ENCODE measurements at regions not wholly inside any gene's neighbourhood (a gene's known extent, or its start where the extent isn't known, plus 50 kb on each side); places are given as distances from the start of the nearest gene placed in this dataset.

- Histone ChIP-seq H3K36me3 (ENCODE audit: control insufficient read depth, low read depth, low read length) (no peaks in the 10 kb centered on the region), H3K4me1 (ENCODE audit: control insufficient read depth, low read depth, low read length) (no peaks in the 10 kb centered on the region), H3K9ac (ENCODE audit: low read length) (no peak overlapping the region), H3K4me3 (ENCODE audit: low read length) (no peak overlapping the region), H3K27me3 (ENCODE audit: control insufficient read depth, insufficient read depth, low read length) (no peaks in the 10 kb centered on the region), H3K9me3 (ENCODE audit: control insufficient read depth, low read depth, low read length) (no peaks in the 10 kb centered on the region), H3K27ac (ENCODE audit: low read length) (no peak overlapping the region)
These were observed 84.9 kb upstream of the PDE10A start for GRCh38 chr6:165747963-165748362.

- Histone ChIP-seq H3K4me3 (ENCODE audit: low read length) (no peak overlapping the region), H3K9ac (ENCODE audit: low read length) (no peak overlapping the region), H3K27me3 (ENCODE audit: control insufficient read depth, insufficient read depth, low read length) (no peaks in the 10 kb centered on the region), H3K27ac (ENCODE audit: low read length) (no peak overlapping the region), H3K9me3 (ENCODE audit: control insufficient read depth, low read depth, low read length) (no peaks in the 10 kb centered on the region), H3K4me1 (ENCODE audit: control insufficient read depth, low read depth, low read length) (no peaks in the 10 kb centered on the region), H3K36me3 (ENCODE audit: control insufficient read depth, low read depth, low read length) (no peaks in the 10 kb centered on the region)
These were observed 83.3 kb upstream of the PDE10A start for GRCh38 chr6:165746331-165746730.

- Histone ChIP-seq H3K9me3 (ENCODE audit: control insufficient read depth, low read depth, low read length) (no peaks in the 10 kb centered on the region), H3K4me1 (ENCODE audit: control insufficient read depth, low read depth, low read length) (no peaks in the 10 kb centered on the region), H3K27ac (ENCODE audit: low read length) (no peak overlapping the region), H3K4me3 (ENCODE audit: low read length) (no peak overlapping the region), H3K36me3 (ENCODE audit: control insufficient read depth, low read depth, low read length) (no peaks in the 10 kb centered on the region), H3K9ac (ENCODE audit: low read length) (no peak overlapping the region), H3K27me3 (ENCODE audit: control insufficient read depth, insufficient read depth, low read length) (no peaks in the 10 kb centered on the region)
These were observed 82.5 kb upstream of the PDE10A start for GRCh38 chr6:165745492-165745891.

GRCh38 chr6:165744555-165745228, 81.7 kb upstream of the PDE10A start:
- Histone ChIP-seq H3K9ac (ENCODE audit: low read length) (no peak overlapping the region), H3K27me3 (ENCODE audit: control insufficient read depth, insufficient read depth, low read length) (no peaks in the 10 kb centered on the region), H3K36me3 (ENCODE audit: control insufficient read depth, low read depth, low read length) (no peaks in the 10 kb centered on the region), H3K9me3 (ENCODE audit: control insufficient read depth, low read depth, low read length) (no peaks in the 10 kb centered on the region), H3K4me3 (ENCODE audit: low read length) (no peak overlapping the region), H3K27ac (ENCODE audit: low read length) (no peak overlapping the region), H3K4me1 (ENCODE audit: control insufficient read depth, low read depth, low read length) (no peaks in the 10 kb centered on the region)

GRCh38 chr6:165743366-165743898, 80.4 kb upstream of the PDE10A start:
- no peak overlapping the region for H3K9ac ChIP-seq (ENCODE audit: low read length)
- no peaks in the 10 kb centered on the region for H3K36me3 ChIP-seq (ENCODE audit: control insufficient read depth, low read depth, low read length)
- H3K4me3 ChIP-seq (ENCODE audit: low read length): no peak overlapping the region
- H3K9me3 ChIP-seq (ENCODE audit: control insufficient read depth, low read depth, low read length): no peaks in the 10 kb centered on the region
- H3K27me3 ChIP-seq (ENCODE audit: control insufficient read depth, insufficient read depth, low read length): no peaks in the 10 kb centered on the region
- no peak overlapping the region for H3K27ac ChIP-seq (ENCODE audit: low read length)
- H3K4me1 ChIP-seq (ENCODE audit: control insufficient read depth, low read depth, low read length): no peaks in the 10 kb centered on the region

GRCh38 chr6:165742047-165742446, 79.0 kb upstream of the PDE10A start:
- Histone ChIP-seq H3K4me1 (ENCODE audit: control insufficient read depth, low read depth, low read length) (no peaks in the 10 kb centered on the region), H3K9ac (ENCODE audit: low read length) (no peak overlapping the region), H3K4me3 (ENCODE audit: low read length) (no peak overlapping the region), H3K36me3 (ENCODE audit: control insufficient read depth, low read depth, low read length) (no peaks in the 10 kb centered on the region), H3K9me3 (ENCODE audit: control insufficient read depth, low read depth, low read length) (no peaks in the 10 kb centered on the region), H3K27me3 (ENCODE audit: control insufficient read depth, insufficient read depth, low read length) (no peaks in the 10 kb centered on the region), H3K27ac (ENCODE audit: low read length) (no peak overlapping the region)

GRCh38 chr6:165737396-165737795, 74.4 kb upstream of the PDE10A start:
- Histone ChIP-seq H3K27me3 (ENCODE audit: control insufficient read depth, insufficient read depth, low read length) (no peaks in the 10 kb centered on the region), H3K27ac (ENCODE audit: low read length) (no peak overlapping the region), H3K9ac (ENCODE audit: low read length) (no peak overlapping the region), H3K9me3 (ENCODE audit: control insufficient read depth, low read depth, low read length) (no peaks in the 10 kb centered on the region), H3K4me1 (ENCODE audit: control insufficient read depth, low read depth, low read length) (no peaks in the 10 kb centered on the region), H3K36me3 (ENCODE audit: control insufficient read depth, low read depth, low read length) (no peaks in the 10 kb centered on the region), H3K4me3 (ENCODE audit: low read length) (no peak overlapping the region)

- H3K9me3 ChIP-seq (ENCODE audit: control insufficient read depth, low read depth, low read length): no peaks in the 10 kb centered on the region
- no peaks in the 10 kb centered on the region for H3K36me3 ChIP-seq (ENCODE audit: control insufficient read depth, low read depth, low read length)
- H3K4me3 ChIP-seq (ENCODE audit: low read length): no peak overlapping the region
- no peaks in the 10 kb centered on the region for H3K27me3 ChIP-seq (ENCODE audit: control insufficient read depth, insufficient read depth, low read length)
- no peak overlapping the region for H3K9ac ChIP-seq (ENCODE audit: low read length)
- H3K27ac ChIP-seq (ENCODE audit: low read length): no peak overlapping the region
- no peaks in the 10 kb centered on the region for H3K4me1 ChIP-seq (ENCODE audit: control insufficient read depth, low read depth, low read length)
These were observed 72.0 kb upstream of the PDE10A start for GRCh38 chr6:165735065-165735464.

- Histone ChIP-seq H3K9me3 (ENCODE audit: control insufficient read depth, low read depth, low read length) (no peaks in the 10 kb centered on the region), H3K4me3 (ENCODE audit: low read length) (no peak overlapping the region), H3K9ac (ENCODE audit: low read length) (no peak overlapping the region), H3K36me3 (ENCODE audit: control insufficient read depth, low read depth, low read length) (no peaks in the 10 kb centered on the region), H3K27ac (ENCODE audit: low read length) (no peak overlapping the region), H3K4me1 (ENCODE audit: control insufficient read depth, low read depth, low read length) (no peaks in the 10 kb centered on the region), H3K27me3 (ENCODE audit: control insufficient read depth, insufficient read depth, low read length) (no peaks in the 10 kb centered on the region)
These were observed 70.4 kb upstream of the PDE10A start for GRCh38 chr6:165733489-165733791.

- Histone ChIP-seq H3K9me3 (ENCODE audit: control insufficient read depth, low read depth, low read length) (no peaks in the 10 kb centered on the region), H3K4me1 (ENCODE audit: control insufficient read depth, low read depth, low read length) (no peaks in the 10 kb centered on the region), H3K36me3 (ENCODE audit: control insufficient read depth, low read depth, low read length) (no peaks in the 10 kb centered on the region), H3K4me3 (ENCODE audit: low read length) (no peak overlapping the region), H3K27ac (ENCODE audit: low read length) (no peak overlapping the region), H3K9ac (ENCODE audit: low read length) (no peak overlapping the region), H3K27me3 (ENCODE audit: control insufficient read depth, insufficient read depth, low read length) (no peaks in the 10 kb centered on the region)
These were observed 69.9 kb upstream of the PDE10A start for GRCh38 chr6:165732696-165733488.

GRCh38 chr6:165729307-165729936, 66.4 kb upstream of the PDE10A start:
- Histone ChIP-seq H3K9me3 (ENCODE audit: control insufficient read depth, low read depth, low read length) (no peaks in the 10 kb centered on the region), H3K4me1 (ENCODE audit: control insufficient read depth, low read depth, low read length) (peaks cover 3% of the 10 kb centered on the region), H3K27ac (ENCODE audit: low read length) (no peak overlapping the region), H3K4me3 (ENCODE audit: low read length) (no peak overlapping the region), H3K36me3 (ENCODE audit: control insufficient read depth, low read depth, low read length) (no peaks in the 10 kb centered on the region), H3K9ac (ENCODE audit: low read length) (no peak overlapping the region), H3K27me3 (ENCODE audit: control insufficient read depth, insufficient read depth, low read length) (no peaks in the 10 kb centered on the region)

All from iPS-18a (cell line).